Stomach (tissue), 8 donors: ENCODE measurements at regions not wholly inside any gene's neighbourhood (a gene's known extent, or its start where the extent isn't known, plus 50 kb on each side); places are given as distances from the start of the nearest gene placed in this dataset.
"Not testable (repeated sequence)": the region's sequence is repeated elsewhere in the genome, so short reads cannot be mapped to it uniquely, and the experiment has no call there.

ENCODE experiments used
- DNase-seq, 2 donors: peaks; one replicate each; pipeline versions ENCODE4 v3.0.0 to v3.0.0-alpha.2; 2013 to 2019
- H3K27ac ChIP-seq, 5 donors: fragments of 200-600 bp in 4 of 5; sonication (generic) in 4 of 5; one replicate each; pipeline ENCODE4 v1.5.1; 2013 to 2019; ENCODE audit warnings: mild to moderate bottlenecking in 1 of 5, moderate library complexity in 1 of 5
- H3K27me3 ChIP-seq, 3 donors: fragments of 200-600 bp; sonication (generic); one replicate each; pipeline ENCODE4 v1.5.1; 2017 to 2019; ENCODE audit warnings: mixed run types in 1 of 3
- H3K36me3 ChIP-seq, 4 donors: fragments of 200-600 bp; sonication (generic); 1 replicate in 3 of 4; 2 replicates in 1 of 4; pipeline ENCODE4 v1.5.1; 2016 to 2019
- H3K4me1 ChIP-seq, 4 donors: fragments of 200-600 bp; sonication (generic); one replicate each; pipeline ENCODE4 v1.5.1; 2016 to 2019
- H3K4me3 ChIP-seq, 4 donors: fragments of 200-600 bp; sonication (generic) in 3 of 4; one replicate each; pipeline ENCODE4 v1.5.1; 2016 to 2019; ENCODE audit warnings: mild to moderate bottlenecking in 1 of 4
- H3K9me3 ChIP-seq, 4 donors: fragments of 200-600 bp; sonication (generic); one replicate each; pipeline ENCODE4 v1.5.1; 2016 to 2019
- EP300 ChIP-seq: sonication (generic); formaldehyde crosslinking; IDR thresholded peaks from one replicate; pipeline ENCODE4 v1.6.1; 2017; ENCODE audit warnings: antibody characterized with exemption
- POLR2A ChIP-seq, 4 donors: fragments of 450-650 bp; IDR thresholded peaks; one replicate each; pipeline ENCODE4 v1.6.1; 2016; ENCODE audit warnings: antibody characterized with exemption in 4 of 4, control low read depth in 2 of 4, mild to moderate bottlenecking in 1 of 4, moderate library complexity in 1 of 4
- POLR2AphosphoS5 ChIP-seq, 3 donors: sonication (generic); formaldehyde crosslinking; IDR thresholded peaks; one replicate each; pipeline ENCODE4 v1.6.1; 2016; ENCODE audit warnings: antibody characterized with exemption in 3 of 3
- WGBS, 5 donors: extraction: QIAGEN DNeasy Blood & Tissue Kit in 3 of 5; methylation state at CpG; one replicate each; pipeline versions ENCODE4 v1.1.5 to v1.1.7; 2013 to 2018; 5-methylcytosine and 5-hydroxymethylcytosine counted together
- intact Hi-C: fragments of 100-400 bp; cut with DNase I; formaldehyde crosslinking; loops from one replicate; pipeline ENCODE4 v1.15.1; 2023; ENCODE audit warnings: low total_unique reads
- TF ChIP-seq, protein P1 (sequence below), 7 experiments: fragments of 450-650 bp in 4 of 7; fragments of 200-600 bp in 3 of 7; sonication (generic) in 3 of 7; IDR thresholded peaks; one replicate each; pipeline ENCODE4 v1.5.1; 2016 to 2019; ENCODE audit warnings: antibody characterized with exemption in 7 of 7, control low read depth in 2 of 7, mild to moderate bottlenecking in 1 of 7
- donor health status: healthy with polysubstance abuse.
- donor health status: Bipolar disorder and iron deficiency.
- donor health status: healthy.

GRCh38 chr14:103190741-103191140 is 67.5 kb downstream of the TNFAIP2 start:
- Histone ChIP-seq H3K27ac (no peak overlapping the region), H3K4me3 (no peak overlapping the region), H3K9me3 (no peaks in the 10 kb centered on the region), H3K36me3 (no peaks in the 10 kb centered on the region), H3K4me1 (peaks cover 10 to 31% (median 17%) of the 10 kb centered on the region in 4 donors), H3K27me3 (peaks cover 0 to 42% (median 11%) of the 10 kb centered on the region in 3 donors)
- no peak for DNase-seq
- intact Hi-C loops = no loop called here
- TF ChIP-seq EP300 (no peak), POLR2AphosphoS5 (IDR thresholded peaks at IDR 0.05) (no peak), POLR2A (IDR thresholded peaks at IDR 0.05) (no peak)
- TF ChIP-seq, protein P1, sequence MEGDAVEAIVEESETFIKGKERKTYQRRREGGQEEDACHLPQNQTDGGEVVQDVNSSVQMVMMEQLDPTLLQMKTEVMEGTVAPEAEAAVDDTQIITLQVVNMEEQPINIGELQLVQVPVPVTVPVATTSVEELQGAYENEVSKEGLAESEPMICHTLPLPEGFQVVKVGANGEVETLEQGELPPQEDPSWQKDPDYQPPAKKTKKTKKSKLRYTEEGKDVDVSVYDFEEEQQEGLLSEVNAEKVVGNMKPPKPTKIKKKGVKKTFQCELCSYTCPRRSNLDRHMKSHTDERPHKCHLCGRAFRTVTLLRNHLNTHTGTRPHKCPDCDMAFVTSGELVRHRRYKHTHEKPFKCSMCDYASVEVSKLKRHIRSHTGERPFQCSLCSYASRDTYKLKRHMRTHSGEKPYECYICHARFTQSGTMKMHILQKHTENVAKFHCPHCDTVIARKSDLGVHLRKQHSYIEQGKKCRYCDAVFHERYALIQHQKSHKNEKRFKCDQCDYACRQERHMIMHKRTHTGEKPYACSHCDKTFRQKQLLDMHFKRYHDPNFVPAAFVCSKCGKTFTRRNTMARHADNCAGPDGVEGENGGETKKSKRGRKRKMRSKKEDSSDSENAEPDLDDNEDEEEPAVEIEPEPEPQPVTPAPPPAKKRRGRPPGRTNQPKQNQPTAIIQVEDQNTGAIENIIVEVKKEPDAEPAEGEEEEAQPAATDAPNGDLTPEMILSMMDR (IDR thresholded peaks at IDR 0.05) = no peak
- WGBS, 5 donors = 88 to 94% (median 93%) methylated on average over 11 of the region's 11 CpGs

DNA sequence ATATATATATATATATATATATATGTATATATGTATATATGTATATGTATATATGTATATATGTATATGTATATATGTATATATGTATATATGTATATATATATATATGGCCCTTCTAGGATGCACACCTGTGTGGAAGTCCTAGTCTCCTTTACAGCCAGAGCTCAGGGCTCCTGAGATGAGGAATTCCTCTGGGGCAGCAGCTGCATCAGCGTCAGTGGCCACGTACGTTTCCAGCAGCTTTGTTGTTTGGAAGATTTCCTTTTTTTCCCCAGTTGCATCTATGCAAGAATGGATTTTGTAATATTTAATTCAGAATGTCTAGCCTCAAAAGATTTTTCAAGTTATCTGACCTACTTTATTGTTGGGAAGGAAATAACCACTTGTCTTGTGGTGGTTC is 68.6 kb downstream of the TNFAIP2 start:
- no peak for DNase-seq
- intact Hi-C loops = no loop called here
- Histone ChIP-seq H3K27me3 (peaks cover 0 to 34% (median 11%) of the 10 kb centered on the region in 3 donors), H3K9me3 (no peaks in the 10 kb centered on the region), H3K4me3 (no peak overlapping the region), H3K27ac (peak overlapping the region in 1 of 5 donors; percentile 48), H3K4me1 (peaks cover 10 to 20% (median 13%) of the 10 kb centered on the region in 4 donors), H3K36me3 (no peaks in the 10 kb centered on the region)
- TF ChIP-seq, protein P1 (IDR thresholded peaks at IDR 0.05) = no peak
- TF ChIP-seq POLR2A (IDR thresholded peaks at IDR 0.05) = no peak
- no peak for TF ChIP-seq EP300
- TF ChIP-seq POLR2AphosphoS5 (IDR thresholded peaks at IDR 0.05) = no peak
- WGBS, 5 donors = 57 to 95% (median 74%) methylated on average over 3 of the region's 3 CpGs

- Histone ChIP-seq H3K4me3 (no peak overlapping the region), H3K27ac (peak overlapping the region in 2 of 5 donors; percentile 8 to 48), H3K27me3 (peaks cover 0 to 29% (median 11%) of the 10 kb centered on the region in 3 donors), H3K36me3 (no peaks in the 10 kb centered on the region), H3K9me3 (no peaks in the 10 kb centered on the region), H3K4me1 (peaks cover 10 to 16% (median 13%) of the 10 kb centered on the region in 4 donors)
- intact Hi-C loops = no loop called here
- no peak for DNase-seq
- TF ChIP-seq, protein P1 (IDR thresholded peaks at IDR 0.05) = no peak
- no peak for TF ChIP-seq EP300
- no peak for TF ChIP-seq POLR2AphosphoS5 (IDR thresholded peaks at IDR 0.05)
- no peak for TF ChIP-seq POLR2A (IDR thresholded peaks at IDR 0.05)
- WGBS, 5 donors = 76 to 85% (median 80%) methylated on average over 7 of the region's 7 CpGs
These were observed 69.1 kb downstream of the TNFAIP2 start for GRCh38 chr14:103192246-103192840.

GRCh38 chr14:103192861-103193260 is 69.6 kb downstream of the TNFAIP2 start:
- H3K36me3 ChIP-seq, H3K4me3 ChIP-seq, H3K9me3 ChIP-seq, intact Hi-C loops, DNase-seq: not testable (repeated sequence)
- H3K4me1 ChIP-seq = peaks cover 10 to 16% (median 13%) of the 10 kb centered on the region in 4 donors
- H3K27ac ChIP-seq = peak overlapping the region in 2 of 5 donors; percentile 8 to 48
- H3K27me3 ChIP-seq = peaks cover 0 to 24% (median 8%) of the 10 kb centered on the region in 3 donors
- 60 to 76% (median 63%) methylated on average over 4 of the region's 4 CpGs for WGBS, 5 donors

DNA sequence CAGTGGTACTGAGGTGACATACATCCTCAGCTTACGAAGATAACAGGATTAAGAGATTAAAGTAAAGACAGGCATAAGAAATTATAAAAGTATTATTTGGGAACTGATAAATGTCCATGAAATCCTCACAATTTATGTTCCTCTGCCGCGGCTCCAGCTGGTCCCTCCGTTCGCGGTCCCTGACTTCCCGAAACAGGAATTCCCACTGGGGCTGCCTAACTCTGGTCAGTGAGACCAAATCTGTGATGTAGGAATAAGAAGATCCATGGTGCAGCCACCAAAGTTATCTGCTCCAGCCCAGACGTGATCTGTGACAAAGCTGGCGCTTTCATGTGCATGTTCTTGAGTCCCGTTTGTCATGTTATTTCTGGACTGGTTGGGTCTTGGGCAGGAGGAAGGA is 70.2 kb downstream of the TNFAIP2 start:
- DNase-seq, H3K4me3 ChIP-seq, intact Hi-C loops, H3K36me3 ChIP-seq, H3K9me3 ChIP-seq: not testable (repeated sequence)
- Histone ChIP-seq H3K4me1 (peaks cover 10 to 11% (median 10%) of the 10 kb centered on the region in 4 donors), H3K27ac (peak overlapping the region in 1 of 5 donors; percentile 49), H3K27me3 (peaks cover 0 to 18% (median 7%) of the 10 kb centered on the region in 3 donors)
- 90 to 98% (median 92%) methylated on average over 10 of the region's 10 CpGs for WGBS, 5 donors
